Peyer's patch (tissue), 4 donors: ENCODE measurements at regions not wholly inside any gene's neighbourhood (a gene's known extent, or its start where the extent isn't known, plus 50 kb on each side); places are given as distances from the start of the nearest gene placed in this dataset.
"Not testable (repeated sequence)": the region's sequence is repeated elsewhere in the genome, so short reads cannot be mapped to it uniquely, and the experiment has no call there.

Experiments used
- CTCF ChIP-seq, 6 experiments: fragments of 450-650 bp in 4 of 6; fragments of 200-600 bp in 2 of 6; sonication (generic) in 1 of 6; IDR thresholded peaks; one replicate each; pipeline ENCODE4 v1.5.1; 2017 to 2019; ENCODE audit warnings: antibody characterized with exemption in 6 of 6, mild to moderate bottlenecking in 3 of 6, moderate library complexity in 1 of 6
- POLR2A ChIP-seq, 2 donors: fragments of 450-650 bp; IDR thresholded peaks; one replicate each; pipeline ENCODE4 v1.5.1; 2017; ENCODE audit warnings: antibody characterized with exemption in 2 of 2, mild to moderate bottlenecking in 2 of 2, moderate library complexity in 2 of 2

GRCh38 chr7:142487565-142487964, 229.7 kb upstream of the PRSS58 start:
- not testable (repeated sequence) for TF ChIP-seq CTCF, POLR2A (IDR thresholded peaks at IDR 0.05)
